H9 (cell line): ENCODE measurements at regions not wholly inside any gene's neighbourhood (a gene's known extent, or its start where the extent isn't known, plus 50 kb on each side); places are given as distances from the start of the nearest gene placed in this dataset.
"Not testable (repeated sequence)": the region's sequence is repeated elsewhere in the genome, so short reads cannot be mapped to it uniquely, and the experiment has no call there.

ENCODE experiments used
- DNase-seq: peaks from one replicate; pipeline ENCODE4 v3.0.0-alpha.2; 2017
- H2AFZ ChIP-seq: one replicate; pipeline ENCODE4 v1.6.1; 2013; ENCODE audit warnings: mild to moderate bottlenecking, low read length, control low read depth, moderate library complexity
- H2AK5ac ChIP-seq: 2 replicates; pipeline ENCODE4 v1.6.1; 2013; ENCODE audit warnings: low read length, control low read depth, mixed read lengths; ENCODE audit not compliant: insufficient read length
- H2BK120ac ChIP-seq: one replicate; pipeline ENCODE4 v1.6.1; 2013; ENCODE audit warnings: low read depth, mild to moderate bottlenecking, low read length, control low read depth, inconsistent platforms; ENCODE audit not compliant: poor library complexity, severe bottlenecking
- H2BK12ac ChIP-seq: 2 replicates; pipeline ENCODE4 v1.6.1; 2013; ENCODE audit warnings: low read length, control low read depth, mixed read lengths, low read depth; ENCODE audit not compliant: insufficient read length
- H2BK15ac ChIP-seq: 2 replicates; pipeline ENCODE4 v1.6.1; 2013; ENCODE audit warnings: low read depth, low read length, control low read depth
- H2BK20ac ChIP-seq: one replicate; pipeline ENCODE4 v1.6.1; 2013; ENCODE audit warnings: low read depth, mild to moderate bottlenecking, low read length, control low read depth, inconsistent platforms; ENCODE audit not compliant: poor library complexity, severe bottlenecking
- H2BK5ac ChIP-seq: 2 replicates; pipeline ENCODE4 v1.6.1; 2013; ENCODE audit warnings: low read length, control low read depth, mixed read lengths; ENCODE audit not compliant: insufficient read length
- H3K14ac ChIP-seq: 2 replicates; pipeline ENCODE4 v1.6.1; 2013; ENCODE audit warnings: low read length, control low read depth; ENCODE audit not compliant: insufficient read depth
- H3K18ac ChIP-seq: 2 replicates; pipeline ENCODE4 v1.6.1; 2013; ENCODE audit warnings: low read depth, mild to moderate bottlenecking, mixed read lengths, low read length, control low read depth; ENCODE audit not compliant: insufficient read length
- H3K23ac ChIP-seq: 2 replicates; pipeline ENCODE4 v1.6.1; 2013; ENCODE audit warnings: low read length, control low read depth, mixed read lengths, low read depth; ENCODE audit not compliant: insufficient read length
- H3K23me2 ChIP-seq: 2 replicates; pipeline ENCODE4 v1.6.1; 2013; ENCODE audit warnings: low read depth, mild to moderate bottlenecking, mixed read lengths, low read length, control low read depth; ENCODE audit not compliant: insufficient read length, poor library complexity, severe bottlenecking
- H3K27ac ChIP-seq: 2 replicates; pipeline ENCODE4 v1.5.1; 2013; ENCODE audit warnings: low read length, control low read depth, mixed read lengths, low read depth; ENCODE audit not compliant: insufficient read length
- H3K27me3 ChIP-seq: 2 replicates; pipeline ENCODE4 v1.6.1; 2013; ENCODE audit warnings: low read length, control low read depth, inconsistent platforms; ENCODE audit not compliant: insufficient read depth
- H3K4ac ChIP-seq: 2 replicates; pipeline ENCODE4 v1.6.1; 2013; ENCODE audit warnings: low read depth, mild to moderate bottlenecking, control low read depth, inconsistent platforms, low read length, moderate library complexity
- H3K4me1 ChIP-seq: 2 replicates; pipeline ENCODE4 v1.6.1; 2013; ENCODE audit warnings: low read length, control low read depth, inconsistent platforms; ENCODE audit not compliant: insufficient read depth
- H3K4me2 ChIP-seq: 2 replicates; pipeline ENCODE4 v1.6.1; 2013; ENCODE audit warnings: low read length, control low read depth, mixed read lengths; ENCODE audit not compliant: insufficient read length, insufficient read depth
- H3K56ac ChIP-seq: 2 replicates; pipeline ENCODE4 v1.6.1; 2013; ENCODE audit warnings: low read depth, mild to moderate bottlenecking, mixed read lengths, low read length, control low read depth; ENCODE audit not compliant: insufficient read length
- H3K79me1 ChIP-seq: 2 replicates; pipeline ENCODE4 v1.6.1; 2013; ENCODE audit warnings: low read depth, mild to moderate bottlenecking, moderate library complexity, low read length, control low read depth, inconsistent platforms; ENCODE audit not compliant: insufficient read depth, poor library complexity, severe bottlenecking
- H3K79me2 ChIP-seq: 2 replicates; pipeline ENCODE4 v1.6.1; 2013; ENCODE audit warnings: low read length, control low read depth, inconsistent platforms; ENCODE audit not compliant: insufficient read depth
- H3K9ac ChIP-seq: 2 replicates; pipeline ENCODE4 v1.6.1; 2013; ENCODE audit warnings: low read length, control low read depth, mixed read lengths; ENCODE audit not compliant: insufficient read length; ENCODE audit errors: extremely low read depth
- H3K9me3 ChIP-seq: one replicate; pipeline ENCODE4 v1.6.1; 2013; ENCODE audit warnings: low read depth, low read length, inconsistent platforms; ENCODE audit not compliant: control insufficient read depth
- H3T11ph ChIP-seq: one replicate; pipeline ENCODE4 v1.6.1; 2013; ENCODE audit warnings: mild to moderate bottlenecking, low read length, control low read depth, inconsistent platforms
- H4K20me1 ChIP-seq: one replicate; pipeline ENCODE4 v1.6.1; 2013; ENCODE audit not compliant: control insufficient read depth, insufficient read length, insufficient read depth
- H4K5ac ChIP-seq: 2 replicates; pipeline ENCODE4 v1.6.1; 2013; ENCODE audit warnings: low read depth, mild to moderate bottlenecking, mixed read lengths, low read length, control low read depth; ENCODE audit not compliant: insufficient read length
- H4K8ac ChIP-seq: replicated peaks from 2 replicates; pipeline ENCODE4 v1.6.1; 2013; ENCODE audit warnings: low read length, control low read depth, mixed read lengths, low read depth; ENCODE audit not compliant: insufficient read length
- H4K91ac ChIP-seq: 2 replicates; pipeline ENCODE4 v1.6.1; 2013; ENCODE audit warnings: low read depth, mild to moderate bottlenecking, moderate library complexity, mixed read lengths, low read length, control low read depth; ENCODE audit not compliant: insufficient read length
- H3K27ac Mint-ChIP-seq, 3 experiments: 2 replicates in 2 of 3; 3 replicates in 1 of 3; pipeline ENCODE4 v1.8.0; 2020 to 2021; ENCODE audit warnings: mixed read lengths in 3 of 3, mild to moderate bottlenecking in 1 of 3, moderate library complexity in 1 of 3
- H3K27me3 Mint-ChIP-seq: 2 replicates; pipeline ENCODE4 v1.8.0; 2021; ENCODE audit warnings: low read depth, mild to moderate bottlenecking, moderate library complexity, mixed read lengths
- H3K36me3 Mint-ChIP-seq, 3 experiments: 2 replicates in 2 of 3; 3 replicates in 1 of 3; pipeline ENCODE4 v1.8.0; 2020 to 2021; ENCODE audit warnings: low read depth in 3 of 3, mixed read lengths in 3 of 3; ENCODE audit not compliant: insufficient read depth in 1 of 3
- H3K4me1 Mint-ChIP-seq, 2 experiments: 2 replicates each; pipeline ENCODE4 v1.8.0; 2020; ENCODE audit warnings: mixed read lengths in 2 of 2
- H3K4me3 Mint-ChIP-seq, 2 experiments: 2 replicates in 1 of 2; 3 replicates in 1 of 2; pipeline ENCODE4 v1.8.0; 2020 to 2021; ENCODE audit warnings: mild to moderate bottlenecking in 2 of 2, mixed read lengths in 2 of 2, moderate library complexity in 1 of 2
- H3K9me3 Mint-ChIP-seq, 2 experiments: 2 replicates in 1 of 2; 3 replicates in 1 of 2; pipeline ENCODE4 v1.8.0; 2020; ENCODE audit warnings: mild to moderate bottlenecking in 2 of 2, mixed read lengths in 2 of 2, moderate library complexity in 1 of 2
- WGBS: extraction: QIAGEN DNeasy Blood & Tissue Kit; methylation state at CpG from one replicate; pipeline ENCODE4 v1.1.7; 2013; ENCODE audit warnings: missing lambda C conversion rate, low lambda C conversion rate, mixed read lengths; ENCODE audit not compliant: insufficient read length; ENCODE audit errors: extremely low coverage; 5-methylcytosine and 5-hydroxymethylcytosine counted together

GRCh38 chr9:66695561-66696240, 204.8 kb upstream of the ZNF658 start:
- not testable (repeated sequence) for H3T11ph ChIP-seq, H3K4me2 ChIP-seq, H2AFZ ChIP-seq, H3K27me3 ChIP-seq, H2BK15ac ChIP-seq, H2BK12ac ChIP-seq, H4K8ac ChIP-seq, H4K20me1 ChIP-seq, H4K5ac ChIP-seq, H3K36me3 Mint-ChIP-seq, H3K4me1 ChIP-seq, H3K27ac ChIP-seq, DNase-seq, H3K9ac ChIP-seq, H3K23ac ChIP-seq, H3K56ac ChIP-seq, H3K79me1 ChIP-seq, H3K18ac ChIP-seq, H3K4me3 Mint-ChIP-seq, H4K91ac ChIP-seq, H3K9me3 Mint-ChIP-seq, H2AK5ac ChIP-seq, H3K4ac ChIP-seq, H3K27me3 Mint-ChIP-seq, H3K79me2 ChIP-seq, H3K4me1 Mint-ChIP-seq, H2BK120ac ChIP-seq, H3K27ac Mint-ChIP-seq, H2BK5ac ChIP-seq, H3K23me2 ChIP-seq, H3K14ac ChIP-seq, H3K9me3 ChIP-seq, H2BK20ac ChIP-seq
- WGBS, result no CpG with 5 or more reads among the region's 6 CpGs

- H3K56ac ChIP-seq, H4K8ac ChIP-seq, H4K20me1 ChIP-seq, H2BK15ac ChIP-seq, H3K9me3 ChIP-seq, H3K23ac ChIP-seq, H3K27ac ChIP-seq, H3K9ac ChIP-seq, H3K23me2 ChIP-seq, H3K4ac ChIP-seq, H3T11ph ChIP-seq, H4K5ac ChIP-seq, H3K36me3 Mint-ChIP-seq, H3K9me3 Mint-ChIP-seq, H2BK12ac ChIP-seq, H2AK5ac ChIP-seq, H3K4me1 Mint-ChIP-seq, H2BK120ac ChIP-seq, H4K91ac ChIP-seq, H3K27me3 Mint-ChIP-seq, H3K4me3 Mint-ChIP-seq, DNase-seq, H3K79me2 ChIP-seq, H3K79me1 ChIP-seq, H3K4me2 ChIP-seq, H3K27me3 ChIP-seq, H3K18ac ChIP-seq, H2BK5ac ChIP-seq, H3K14ac ChIP-seq, H3K4me1 ChIP-seq, H2BK20ac ChIP-seq, H3K27ac Mint-ChIP-seq, H2AFZ ChIP-seq: not testable (repeated sequence)
- WGBS, result no CpG with 5 or more reads among the region's 9 CpGs
Measured at GRCh38 chr9:66697343-66698065, 203.0 kb upstream of the ZNF658 start.
